Neural cell (in vitro differentiated cells): ENCODE measurements at regions not wholly inside any gene's neighbourhood (a gene's known extent, or its start where the extent isn't known, plus 50 kb on each side); places are given as distances from the start of the nearest gene placed in this dataset.

Experiments used
- CTCF ChIP-seq: fragments of 450-650 bp; IDR thresholded peaks from 2 replicates; pipeline ENCODE4 v1.5.1; 2014; ENCODE audit warnings: antibody characterized with exemption, mild to moderate bottlenecking, moderate library complexity; ENCODE audit not compliant: poor library complexity, severe bottlenecking
- EP300 ChIP-seq: fragments of 450-650 bp; conservative IDR thresholded peaks from 2 replicates; pipeline ENCODE4 v1.6.1; 2014; ENCODE audit warnings: antibody characterized with exemption, mild to moderate bottlenecking, moderate library complexity; ENCODE audit not compliant: poor library complexity, severe bottlenecking
- EZH2 ChIP-seq: fragments of 200-600, 300-800 bp; shearing (Covaris generic), sonication (generic); IDR thresholded peaks from 2 replicates; pipeline ENCODE4 v1.6.1; 2014; ENCODE audit warnings: antibody characterized with exemption, low read length, borderline replicate concordance, mild to moderate bottlenecking; ENCODE audit not compliant: insufficient read depth, poor library complexity, severe bottlenecking
- MXI1 ChIP-seq: fragments of 450-650 bp; conservative IDR thresholded peaks from 2 replicates; pipeline ENCODE4 v1.6.1; 2014; ENCODE audit warnings: antibody characterized with exemption, mild to moderate bottlenecking; ENCODE audit not compliant: poor library complexity, severe bottlenecking
- POLR2AphosphoS5 ChIP-seq: IDR thresholded peaks from 2 replicates; pipeline ENCODE4 v1.6.1; 2012
- RAD21 ChIP-seq: fragments of 450-650 bp; conservative IDR thresholded peaks from 2 replicates; pipeline ENCODE4 v1.6.1; 2014; ENCODE audit warnings: antibody characterized with exemption, mild to moderate bottlenecking, moderate library complexity
- REST ChIP-seq: IDR thresholded peaks from 2 replicates; pipeline ENCODE4 v1.6.1; 2012; ENCODE audit warnings: borderline replicate concordance
- SMC3 ChIP-seq: fragments of 450-650 bp; conservative IDR thresholded peaks from 2 replicates; pipeline ENCODE4 v1.6.1; 2014; ENCODE audit warnings: antibody characterized with exemption, mild to moderate bottlenecking, moderate library complexity; ENCODE audit not compliant: poor library complexity
- TAF1 ChIP-seq: IDR thresholded peaks from 2 replicates; pipeline ENCODE4 v1.6.1; 2012; ENCODE audit warnings: low read depth

GRCh38 chr6:135623979-135624378 is 126.4 kb upstream of the AHI1 start:
- no peak for TF ChIP-seq CTCF
- TF ChIP-seq TAF1: no peak
- no peak for TF ChIP-seq REST
- TF ChIP-seq POLR2AphosphoS5: no peak
- TF ChIP-seq EZH2: no peak
- TF ChIP-seq RAD21: no peak
- TF ChIP-seq MXI1: no peak
- no peak for TF ChIP-seq EP300
- no peak for TF ChIP-seq SMC3
